CD4-positive, alpha-beta T cell treated with Interleukin-12 subunit alpha and Interleukin-12 subunit beta, for 1 hour (primary cell): ENCODE measurements at regions not wholly inside any gene's neighbourhood (a gene's known extent, or its start where the extent isn't known, plus 50 kb on each side); places are given as distances from the start of the nearest gene placed in this dataset.

Experiments
- DNase-seq: peaks from one replicate; pipeline ENCODE4 v3.0.0-alpha.2; 2020

GRCh38 chr18:61756244-61756643, 136.6 kb downstream of the RNF152 start:
- no peak for DNase-seq

GRCh38 chr18:61755555-61755954, 137.3 kb downstream of the RNF152 start:
- no peak for DNase-seq

GRCh38 chr18:61754039-61754583, 138.7 kb downstream of the RNF152 start:
- DNase-seq = no peak

- no peak for DNase-seq
Measured at GRCh38 chr18:61753373-61753772, 139.4 kb downstream of the RNF152 start.

- no peak for DNase-seq
Measured at GRCh38 chr18:61752973-61753372, 139.8 kb downstream of the RNF152 start.

- no peak for DNase-seq
Measured at GRCh38 chr18:61750840-61751668, 141.8 kb downstream of the RNF152 start.

GRCh38 chr18:61749546-61749945, 143.3 kb downstream of the RNF152 start:
- no peak for DNase-seq

- DNase-seq = no peak
Measured at GRCh38 chr18:61749031-61749430, 143.8 kb downstream of the RNF152 start.

- DNase-seq = no peak
Measured at GRCh38 chr18:61748004-61748403, 144.8 kb downstream of the RNF152 start.

- no peak for DNase-seq
Measured at GRCh38 chr18:61743775-61744531, 148.9 kb downstream of the RNF152 start.

- DNase-seq = no peak
Measured at GRCh38 chr18:61742565-61743429, 150.0 kb downstream of the RNF152 start.

GRCh38 chr18:61741881-61742454, 150.8 kb downstream of the RNF152 start:
- DNase-seq = no peak

- DNase-seq = no peak
Measured at GRCh38 chr18:61738488-61738887, 154.3 kb downstream of the RNF152 start.

- no peak for DNase-seq
Measured at GRCh38 chr18:61738042-61738441, 154.8 kb downstream of the RNF152 start.

GRCh38 chr18:61736133-61736532, 156.7 kb downstream of the RNF152 start:
- no peak for DNase-seq

GRCh38 chr18:61735564-61736102, 157.2 kb downstream of the RNF152 start:
- DNase-seq = no peak

- DNase-seq = no peak
Measured at GRCh38 chr18:61734396-61734795, 158.4 kb downstream of the RNF152 start.

GRCh38 chr18:61732854-61733253, 160.0 kb downstream of the RNF152 start:
- no peak for DNase-seq

GRCh38 chr18:61731693-61732376, 161.0 kb downstream of the RNF152 start:
- no peak for DNase-seq

- no peak for DNase-seq
Measured at GRCh38 chr18:61731178-61731577, 161.6 kb downstream of the RNF152 start.

GRCh38 chr18:61729322-61729721, 163.5 kb downstream of the RNF152 start:
- no peak for DNase-seq
